ENCODE measurements at regions not wholly inside any gene's neighbourhood (a gene's known extent, or its start where the extent isn't known, plus 50 kb on each side); places are given as distances from the start of the nearest gene placed in this dataset.

DNA sequence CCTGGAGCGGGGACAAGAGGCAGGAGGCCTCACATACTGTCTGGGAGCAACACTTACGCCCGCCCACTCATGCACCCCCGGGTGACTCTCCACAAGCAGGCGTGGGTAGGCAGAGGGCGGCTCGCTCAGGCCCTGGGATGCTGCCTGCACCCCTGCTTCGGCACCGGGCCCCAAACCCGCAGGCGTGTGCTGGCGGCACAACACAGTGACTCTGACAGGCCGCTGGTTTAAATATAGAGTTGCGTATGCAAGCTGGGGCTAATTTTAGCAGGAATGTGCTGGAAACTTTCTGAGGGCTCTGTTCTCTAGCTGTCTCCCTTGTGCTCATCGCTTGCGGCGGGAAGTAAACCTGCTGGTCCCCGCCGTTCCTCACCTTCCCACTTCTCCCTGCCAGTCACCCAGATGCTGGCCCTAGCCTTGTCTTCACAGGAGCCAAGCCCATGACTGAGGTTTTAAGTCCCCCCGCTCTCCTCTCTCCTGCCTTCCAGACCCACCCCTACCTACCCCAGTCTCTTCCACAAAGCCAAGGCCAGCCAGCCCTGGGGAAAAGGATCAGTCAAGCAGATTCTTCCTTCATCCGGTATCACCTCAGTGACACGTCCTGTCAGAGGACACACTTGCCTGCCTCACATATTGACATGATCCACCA, 94.5 kb upstream of the FOXP4 start:
- DNase-seq: no peak

DNA sequence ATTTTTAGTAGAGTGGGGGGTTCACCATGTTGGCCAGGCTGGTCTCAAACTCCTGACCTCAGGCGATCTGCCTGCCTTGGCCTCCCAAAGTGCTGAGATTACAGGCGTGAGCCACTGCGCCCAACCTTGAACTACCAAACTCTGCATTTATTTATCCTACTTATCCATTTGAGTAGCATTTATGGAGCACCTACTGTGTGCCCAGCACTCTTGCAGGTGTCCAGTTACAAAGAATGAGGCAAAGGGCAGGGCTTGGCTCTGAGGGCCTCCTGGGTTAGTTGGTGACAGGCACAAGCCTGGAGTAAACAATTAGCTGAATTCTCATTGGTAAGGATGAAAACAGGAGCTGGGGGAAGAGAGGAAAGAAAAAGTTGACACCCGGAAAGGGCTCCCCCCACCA, 93.4 kb upstream of the FOXP4 start:
- no peak for DNase-seq

DNA sequence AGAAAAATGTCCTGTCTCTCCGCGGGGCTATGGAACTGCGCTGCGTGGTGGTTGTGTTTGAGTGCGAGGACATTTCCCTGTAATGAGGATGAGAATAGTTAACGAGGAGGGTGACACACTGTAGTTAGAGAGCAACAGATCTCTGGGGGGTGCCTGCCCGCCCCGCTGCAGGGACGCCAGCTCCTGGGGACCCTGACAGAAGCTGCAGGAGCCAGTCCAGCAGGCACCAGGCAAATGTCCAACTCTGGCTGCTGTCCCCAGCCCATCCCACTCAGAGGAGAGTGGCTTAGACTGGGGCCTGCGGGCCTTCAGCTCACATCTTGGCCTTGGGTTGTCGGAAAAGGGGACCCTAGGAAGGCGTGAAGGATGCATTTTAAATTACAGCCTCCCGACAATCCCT, 92.9 kb upstream of the FOXP4 start:
- DNase-seq: no peak

DNA sequence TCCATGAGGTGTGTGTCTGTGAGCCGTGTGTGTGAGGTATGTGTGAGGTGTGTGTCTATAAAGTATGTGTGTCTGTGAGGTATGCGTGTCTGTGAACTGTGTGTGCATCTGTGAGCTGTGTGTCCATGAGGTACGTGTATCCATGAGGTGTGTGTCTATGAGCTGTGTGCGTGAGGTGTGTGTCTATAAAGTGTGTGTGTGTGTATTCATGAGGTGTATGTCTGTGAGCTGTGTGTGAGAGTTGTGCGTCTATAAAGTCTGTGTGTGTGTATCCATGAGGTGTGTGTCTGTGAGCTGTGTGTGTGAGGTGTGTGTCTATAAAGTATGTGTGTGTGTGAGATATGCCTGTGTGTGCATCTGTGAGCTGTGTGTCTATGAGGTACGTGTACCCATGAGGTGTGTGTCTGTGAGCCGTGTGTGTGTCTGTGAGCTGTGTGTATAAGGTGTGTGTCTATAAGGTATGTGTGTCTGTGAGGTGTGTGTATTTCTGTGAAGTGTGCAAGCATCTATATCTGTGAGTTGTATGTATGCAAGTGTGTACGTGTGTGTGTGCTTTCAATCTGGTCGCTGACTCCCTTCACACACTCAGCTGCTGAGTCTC, 91.9 kb upstream of the FOXP4 start:
- DNase-seq: no peak

DNA sequence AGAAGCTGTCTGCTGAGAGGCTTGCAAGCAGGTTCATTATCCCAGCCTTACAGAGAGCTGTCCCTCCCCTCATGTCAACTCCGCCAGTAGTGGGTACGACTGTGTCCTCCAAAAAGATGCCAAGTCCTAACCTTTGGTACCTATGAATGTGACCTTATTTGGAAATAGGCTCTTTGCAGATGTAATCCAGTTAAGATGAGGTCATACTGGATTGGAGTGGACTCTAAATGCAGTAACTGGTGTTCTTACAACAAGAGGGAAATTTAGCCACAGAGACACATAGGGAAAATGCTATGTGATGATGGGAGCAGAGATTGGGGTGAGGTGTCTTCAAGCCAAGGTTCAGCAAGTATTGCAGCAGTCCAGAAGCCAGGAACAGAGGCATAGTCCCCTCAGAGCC, 90.8 kb upstream of the FOXP4 start:
- DNase-seq: no peak

DNA sequence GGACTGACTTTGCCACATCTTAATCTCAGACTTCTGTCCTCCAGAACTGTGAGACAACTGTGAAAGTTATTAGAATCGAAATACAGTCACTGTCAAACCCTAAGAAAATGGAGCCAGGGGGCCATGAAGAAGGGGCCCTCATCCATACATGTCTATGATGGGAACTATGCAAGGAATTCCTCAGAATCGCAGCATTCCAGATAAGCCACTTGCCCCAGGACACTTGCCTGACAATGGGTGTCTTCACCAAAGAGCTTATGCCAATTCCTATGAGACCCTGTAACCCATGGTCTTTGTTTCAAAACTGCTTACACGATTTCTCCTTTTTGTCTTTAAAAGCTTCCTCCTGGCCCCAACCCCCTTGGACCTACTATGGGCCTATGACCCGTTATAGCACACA, 90.4 kb upstream of the FOXP4 start:
- DNase-seq: no peak

DNA sequence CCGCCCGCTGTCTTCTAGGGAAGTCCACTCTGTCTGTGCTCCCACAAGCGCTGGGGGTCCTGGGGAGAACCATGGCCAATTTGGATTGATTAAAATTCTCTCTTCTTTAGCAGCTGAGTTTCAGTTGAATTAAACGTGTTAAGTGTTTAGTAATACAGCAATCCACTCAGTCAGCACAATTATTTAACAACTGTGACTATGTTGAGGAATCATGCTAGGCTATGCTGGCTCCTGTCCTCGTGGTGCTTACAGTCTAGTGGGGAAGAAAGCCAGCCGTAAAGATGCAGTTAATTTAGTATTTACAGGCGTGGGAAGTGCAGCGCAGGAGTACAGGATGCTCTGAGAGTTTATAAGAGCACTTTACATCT, 88.9 kb upstream of the FOXP4 start:
- DNase-seq: no peak

DNA sequence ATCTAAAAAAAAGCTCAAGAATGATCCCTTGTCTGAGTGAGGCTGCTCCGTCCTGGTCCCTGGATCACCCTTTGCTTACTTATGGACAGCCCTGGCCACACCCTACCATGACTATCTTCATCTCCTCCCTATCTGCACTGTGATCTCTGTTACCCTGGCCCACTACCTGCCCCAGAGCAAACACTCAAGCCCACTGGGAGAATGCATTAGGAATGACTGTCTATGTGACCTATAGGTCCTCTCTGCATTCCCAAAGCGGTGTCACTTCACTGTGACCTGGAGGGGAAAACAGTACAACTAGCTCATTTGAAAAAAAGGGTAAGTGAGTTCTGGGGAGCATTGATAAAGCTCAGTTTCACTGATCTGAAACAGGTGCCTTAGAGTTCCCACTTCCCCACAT, 86.4 kb upstream of the FOXP4 start:
- DNase-seq: no peak

DNA sequence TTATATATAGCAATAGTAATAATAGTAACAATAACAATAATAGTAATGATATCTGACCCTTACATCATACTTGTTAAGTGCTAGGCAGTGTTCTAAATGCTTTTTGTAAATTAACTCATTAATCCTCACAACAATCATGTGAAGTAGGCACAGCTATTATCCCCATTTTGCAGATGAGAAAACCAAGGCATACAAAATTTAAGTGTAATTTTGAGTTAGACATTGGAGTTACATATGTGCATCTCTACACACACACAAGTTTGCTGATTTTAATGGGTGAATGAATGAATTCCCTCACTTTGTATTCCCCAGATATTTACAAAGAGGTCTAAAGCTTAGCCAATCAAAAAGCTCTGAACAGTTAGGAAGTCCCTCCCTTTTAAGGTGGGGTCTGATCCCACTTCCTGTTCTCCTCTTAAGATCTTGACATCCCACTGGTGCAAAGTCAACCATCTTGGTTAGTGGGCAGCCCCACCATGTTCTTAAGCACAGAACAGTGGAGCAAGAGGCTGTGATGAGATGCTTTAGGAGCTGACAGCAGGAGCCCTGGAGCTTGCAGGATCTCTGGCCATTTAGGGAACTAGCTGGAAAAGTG, 85.3 kb upstream of the FOXP4 start:
- DNase-seq: no peak

DNA sequence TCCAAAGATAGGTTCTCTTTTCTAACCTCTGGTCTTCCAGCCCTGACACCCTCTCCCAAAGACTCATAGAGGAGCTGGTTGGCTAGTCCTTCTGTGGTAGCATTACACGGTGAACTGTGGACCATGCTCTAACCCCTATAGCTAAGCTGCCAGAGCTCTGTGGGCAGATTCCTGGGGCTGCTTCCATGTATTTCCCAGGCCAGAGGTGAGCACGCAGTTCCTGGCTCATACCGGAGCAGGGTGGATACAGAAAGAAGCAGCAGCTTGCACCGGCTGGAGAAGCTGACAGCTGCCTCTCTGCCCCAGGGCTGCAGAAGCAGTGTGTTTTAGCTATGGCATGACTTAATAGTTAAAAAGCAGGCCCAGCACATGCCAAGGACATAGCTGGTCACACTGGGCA, 84.1 kb upstream of the FOXP4 start:
- no peak for DNase-seq

DNA sequence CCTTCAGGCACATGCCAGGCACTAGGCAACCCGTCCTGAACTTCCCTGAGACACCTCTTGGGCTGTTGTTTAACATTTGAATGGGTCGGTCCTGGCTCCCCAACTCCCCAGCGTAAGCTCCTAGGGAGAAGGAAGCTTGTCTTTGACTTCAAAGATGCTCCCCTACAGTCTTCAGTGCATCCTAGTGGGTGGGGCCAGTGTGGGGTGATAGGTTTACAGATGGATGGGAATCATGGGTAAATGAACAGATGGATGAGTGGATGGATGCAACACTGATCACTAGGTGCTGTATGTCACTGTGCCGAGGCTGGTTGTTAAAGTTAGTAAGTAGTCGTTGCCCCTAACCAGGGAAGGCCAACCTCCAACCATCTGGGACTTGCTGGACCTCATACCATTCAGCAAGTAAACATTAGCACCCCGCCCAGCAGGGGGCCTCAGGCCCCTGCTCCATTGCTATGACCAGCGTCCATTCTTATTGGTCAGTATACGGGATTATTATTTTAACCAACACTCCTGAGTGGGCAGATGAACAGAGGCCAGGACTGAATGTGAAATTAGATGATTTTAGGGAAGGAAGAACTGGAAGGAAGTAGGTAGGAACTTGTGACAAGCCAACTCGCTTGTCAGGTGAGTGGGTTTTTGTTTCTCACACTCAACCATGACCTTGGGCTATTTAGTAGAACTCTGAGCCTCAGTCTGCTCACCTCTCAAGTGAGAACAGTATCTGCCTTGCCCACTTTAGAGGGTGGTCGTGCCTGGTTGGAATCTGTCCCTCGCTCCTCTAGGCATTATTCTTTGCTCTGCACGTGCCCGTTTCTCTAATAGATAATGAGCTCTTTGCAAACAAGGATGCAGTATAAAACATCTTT, 82.9 kb upstream of the FOXP4 start:
- no peak for DNase-seq

DNA sequence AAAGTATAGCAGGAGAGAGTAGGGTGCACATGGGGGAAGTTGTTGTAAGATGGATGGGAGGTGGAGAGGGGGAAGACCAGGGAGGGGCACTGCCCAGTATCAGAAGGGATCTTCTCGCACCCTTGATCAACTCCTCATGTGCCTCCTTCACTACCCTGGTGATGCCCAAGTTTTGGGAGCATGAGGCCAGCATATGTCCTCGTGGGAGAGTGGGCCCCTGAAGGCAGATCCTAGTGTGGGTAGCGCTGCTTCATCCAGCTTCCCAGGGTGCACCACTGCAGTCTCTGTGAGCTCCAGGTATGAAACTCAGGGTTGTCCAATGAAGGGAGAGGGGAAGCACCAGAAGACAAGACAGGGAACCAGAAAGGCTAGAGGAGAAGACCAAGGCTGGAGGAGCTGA, 82.2 kb upstream of the FOXP4 start:
- no peak for DNase-seq

DNA sequence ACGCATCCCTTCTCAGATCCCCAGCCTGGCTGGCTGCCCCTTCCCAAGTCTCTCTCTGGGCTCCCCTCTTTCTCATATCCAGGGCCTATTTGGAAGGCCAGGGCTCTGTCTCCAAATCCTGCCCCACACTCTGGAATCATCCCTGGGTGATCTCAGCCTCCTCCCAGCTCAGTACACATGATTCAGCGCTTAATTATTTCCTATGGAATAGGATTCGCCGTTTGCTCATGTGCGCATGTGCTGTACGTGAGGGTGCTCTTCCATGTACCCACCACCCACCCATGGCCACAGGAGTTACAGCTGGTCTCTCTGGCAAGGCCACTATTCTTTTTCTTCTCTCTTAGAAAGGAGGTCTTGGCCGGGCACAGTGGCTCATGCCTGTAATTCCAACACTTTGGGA, 81.7 kb upstream of the FOXP4 start:
- no peak for DNase-seq

DNA sequence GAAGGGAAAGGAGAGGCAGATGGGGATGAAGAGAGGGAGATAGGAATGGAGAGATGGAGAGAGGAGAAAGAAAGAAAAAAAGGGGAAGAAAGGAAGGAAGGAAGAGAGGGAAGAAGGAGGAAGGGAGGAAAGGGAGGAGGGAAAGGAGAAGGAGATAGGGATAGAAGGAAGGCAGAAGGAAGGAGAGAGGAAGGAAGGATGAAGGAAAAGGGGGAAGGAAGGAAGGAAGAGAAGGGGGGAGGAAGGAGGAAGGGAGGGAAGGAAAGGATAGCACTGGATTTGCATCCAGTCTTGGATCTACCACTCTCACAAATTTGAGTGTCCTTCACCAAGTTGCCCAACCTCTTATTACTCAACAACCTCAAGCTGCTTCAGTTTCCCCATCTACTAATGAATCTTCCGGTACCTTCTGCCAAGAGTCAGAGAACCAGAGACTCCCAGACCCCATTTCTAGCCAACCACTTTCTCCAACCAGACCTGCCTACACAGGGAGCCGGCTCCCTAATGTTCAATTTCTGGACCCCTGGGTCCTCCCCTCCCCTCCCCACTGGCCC, 79.7 kb upstream of the FOXP4 start:
- no peak for DNase-seq

DNA sequence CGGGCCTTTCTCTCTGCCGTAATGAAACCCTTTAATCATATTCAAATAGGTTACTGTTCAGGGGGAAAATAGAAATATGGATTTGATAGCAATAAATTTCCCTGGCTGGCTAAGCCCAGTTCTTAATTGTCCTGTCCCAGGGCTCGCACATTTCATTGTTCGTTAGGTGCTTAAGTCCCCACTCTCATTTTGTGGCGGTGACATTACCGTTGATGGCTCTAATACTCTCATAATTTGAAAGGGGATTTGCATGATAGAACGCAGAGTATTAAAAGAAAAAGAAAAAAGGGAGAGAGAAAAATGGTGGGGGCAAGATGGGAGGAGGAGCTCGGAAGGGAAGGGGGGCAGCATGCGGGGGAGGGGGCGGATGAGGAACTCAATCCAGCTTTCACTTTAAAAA, 79.1 kb upstream of the FOXP4 start:
- DNase-seq: no peak

DNA sequence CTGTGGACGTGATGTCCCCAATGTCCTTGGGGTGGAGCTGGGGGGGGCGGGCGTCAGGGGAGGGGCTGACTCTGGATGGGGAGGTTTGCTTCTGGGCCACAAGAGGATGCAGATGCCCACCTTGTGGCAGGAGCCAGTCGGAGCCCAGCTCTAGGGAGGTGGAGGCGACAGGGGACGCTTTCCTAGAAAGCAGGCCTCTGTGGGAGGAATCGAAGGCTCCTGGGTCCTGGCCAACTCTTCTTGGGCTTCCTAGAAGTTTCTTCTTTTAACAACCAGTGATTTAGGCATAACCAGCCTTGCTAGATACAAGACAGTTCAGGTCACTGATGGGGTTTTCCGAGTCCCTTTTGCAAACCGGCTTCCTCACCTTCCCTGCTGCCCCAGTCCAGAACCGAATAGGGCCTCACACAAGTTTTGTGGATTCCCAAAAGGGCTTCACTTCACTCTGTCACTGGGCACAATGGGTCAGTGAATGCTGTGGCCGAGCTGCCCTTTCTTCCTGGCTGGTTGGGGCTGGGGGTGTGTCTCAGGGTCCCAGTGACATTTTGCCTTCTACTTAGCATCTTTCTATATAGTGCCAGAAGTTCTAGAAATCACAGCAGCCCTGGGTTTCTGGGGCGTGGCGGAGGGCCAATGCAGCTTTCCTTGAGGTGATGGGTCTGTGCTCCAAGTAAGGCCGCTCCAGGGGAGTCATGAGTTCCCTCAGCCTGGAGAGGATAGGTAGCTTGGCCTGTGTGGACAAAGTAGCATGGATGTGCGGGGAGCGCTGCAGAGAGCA, 78.4 kb upstream of the FOXP4 start:
- no peak for DNase-seq

DNA sequence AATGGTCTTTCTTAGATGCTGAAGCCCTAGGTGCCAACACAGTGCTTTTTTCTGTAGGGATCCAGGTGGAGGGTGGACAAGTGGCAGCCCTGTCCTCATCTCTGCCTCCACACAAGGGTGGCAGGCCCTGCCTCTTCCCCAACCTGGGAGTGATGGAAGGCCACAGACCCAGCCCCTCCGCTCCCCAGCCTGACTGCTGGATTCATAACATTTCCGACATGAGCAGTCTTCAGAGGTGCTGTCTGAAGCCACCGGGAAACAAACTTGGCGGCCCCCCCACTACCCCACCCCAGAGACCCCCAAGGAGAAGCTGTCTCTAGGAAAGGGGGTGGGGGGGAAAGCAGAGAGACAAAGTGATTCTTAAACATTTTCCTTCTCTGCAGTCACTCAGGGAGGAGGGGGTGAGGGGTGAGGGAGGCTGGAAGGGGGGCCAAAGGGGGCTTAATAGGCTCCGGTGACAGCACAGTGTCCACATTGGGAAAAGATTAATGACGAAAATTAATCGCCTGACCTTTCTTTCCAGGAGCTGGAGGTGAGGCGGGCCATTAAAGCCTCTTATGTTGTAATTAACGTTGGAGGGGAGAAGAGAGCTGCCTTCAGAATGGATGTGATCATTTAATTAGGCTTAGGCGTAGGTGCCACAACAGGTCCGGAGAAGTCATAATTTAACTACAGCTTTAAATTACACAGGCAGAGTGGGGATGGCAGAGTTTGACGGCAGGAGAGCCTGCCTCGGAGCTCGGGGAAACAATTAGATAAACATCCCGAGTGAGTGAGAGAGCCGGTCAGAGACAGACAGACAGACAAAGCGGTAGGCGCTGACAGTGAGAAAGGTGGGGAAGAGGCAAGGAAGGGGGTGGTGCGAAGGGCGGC, 76.8 kb upstream of the FOXP4 start:
- no peak for DNase-seq

DNA sequence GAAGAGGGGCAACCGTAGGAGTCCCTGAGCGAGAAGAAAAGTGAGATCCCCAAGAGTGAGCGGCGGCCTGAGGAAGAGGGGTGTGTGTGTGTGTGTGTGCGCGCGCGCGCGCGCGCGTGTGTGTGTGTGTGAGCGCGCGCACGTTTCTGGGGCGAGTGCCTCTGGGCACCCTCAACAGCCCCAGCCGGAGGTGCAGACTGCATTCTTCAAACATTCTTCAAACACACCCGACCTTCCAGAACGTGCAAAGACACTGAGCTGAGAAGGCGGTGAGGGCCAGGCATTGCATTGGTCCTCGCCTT, 76.2 kb upstream of the FOXP4 start:
- no peak for DNase-seq

DNA sequence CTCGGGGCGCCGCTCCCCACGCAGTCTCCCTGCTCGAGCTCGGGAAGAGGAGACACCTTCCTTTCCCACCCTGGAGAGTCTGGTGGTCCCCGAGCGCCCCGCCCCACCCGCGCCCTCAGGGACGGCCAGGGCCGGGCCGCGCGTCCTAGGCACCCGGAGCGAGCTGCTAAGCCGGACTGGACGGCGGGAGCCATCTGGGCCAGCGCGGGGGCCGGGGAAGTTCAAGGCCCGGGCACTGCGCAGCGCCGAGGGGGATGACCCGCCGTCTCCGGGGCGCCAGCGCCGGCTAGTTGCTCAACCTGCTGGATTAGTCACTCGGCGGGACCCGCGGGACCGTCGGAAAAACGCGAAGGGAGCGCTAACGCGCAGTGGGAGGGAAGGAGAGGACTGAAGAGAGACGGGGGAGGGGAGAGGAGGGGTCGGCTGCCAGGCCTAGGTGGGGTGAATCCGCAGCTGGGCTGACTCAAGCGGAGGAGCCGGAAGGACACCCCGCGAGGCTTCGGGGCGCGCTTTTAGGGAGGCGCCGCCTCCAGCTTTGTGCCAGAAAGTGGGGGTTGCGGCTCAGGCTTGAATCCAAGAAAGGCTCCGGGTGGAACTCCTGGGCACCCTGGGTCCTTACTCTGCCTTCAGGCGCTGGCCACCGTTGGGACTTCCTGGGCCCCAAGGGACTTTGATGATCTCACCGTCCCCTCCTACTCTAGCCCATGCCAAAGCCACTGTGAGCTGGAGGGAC, 75.7 kb upstream of the FOXP4 start:
- no peak for DNase-seq

DNA sequence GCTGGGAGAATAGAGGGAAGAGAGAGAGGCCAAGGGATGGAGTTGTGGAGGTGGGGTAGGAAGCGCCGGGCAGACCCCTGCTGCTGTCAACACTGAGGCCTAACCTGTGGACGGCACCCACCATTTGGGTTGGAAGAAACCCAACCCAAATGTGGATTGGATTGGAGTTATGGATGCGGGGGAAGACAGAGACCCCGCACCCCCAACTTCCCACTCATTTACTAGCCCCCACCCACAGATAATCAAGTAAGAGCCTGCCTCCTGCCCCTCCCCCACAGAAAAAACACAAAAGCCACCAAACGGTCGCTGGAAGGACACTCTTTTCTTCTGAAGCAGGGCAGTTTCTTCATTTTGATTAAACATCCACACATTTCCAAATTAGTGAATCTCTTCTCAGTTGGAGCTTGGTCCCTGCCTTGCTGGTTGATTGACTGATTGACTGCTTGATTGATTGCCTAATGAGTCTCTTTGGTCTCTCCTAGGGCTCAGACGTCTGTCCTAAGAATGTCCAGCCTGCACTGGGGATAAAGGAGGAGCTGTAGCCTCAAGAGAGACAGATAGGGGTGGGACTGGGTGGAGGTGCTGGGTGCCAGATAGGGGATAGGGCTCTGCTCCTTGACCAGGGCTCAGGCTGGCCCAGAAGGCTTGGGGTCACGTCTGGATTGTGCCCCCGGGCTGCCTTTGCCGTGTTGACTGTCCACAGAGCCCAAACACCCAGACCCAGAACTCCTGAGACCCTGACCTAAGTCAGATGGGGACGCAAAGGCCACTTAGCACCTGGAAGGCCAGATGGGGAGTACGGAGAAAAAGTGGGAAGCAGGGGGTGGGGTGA, 74.9 kb upstream of the FOXP4 start:
- no peak for DNase-seq
